Stimulated activated CD8-positive, alpha-beta memory T cell treated with anti-CD3 and anti-CD28 coated beads, Interleukin-7, amount 100 ng/mL, for 4 hours (primary cell): ENCODE measurements at regions not wholly inside any gene's neighbourhood (a gene's known extent, or its start where the extent isn't known, plus 50 kb on each side); places are given as distances from the start of the nearest gene placed in this dataset.
"Not testable (repeated sequence)": the region's sequence is repeated elsewhere in the genome, so short reads cannot be mapped to it uniquely, and the experiment has no call there.

Experiments
- DNase-seq, 2 donors: peaks; one replicate each; pipeline ENCODE4 v3.0.0-alpha.2; 2020; ENCODE audit warnings: low read depth in 2 of 2

DNA sequence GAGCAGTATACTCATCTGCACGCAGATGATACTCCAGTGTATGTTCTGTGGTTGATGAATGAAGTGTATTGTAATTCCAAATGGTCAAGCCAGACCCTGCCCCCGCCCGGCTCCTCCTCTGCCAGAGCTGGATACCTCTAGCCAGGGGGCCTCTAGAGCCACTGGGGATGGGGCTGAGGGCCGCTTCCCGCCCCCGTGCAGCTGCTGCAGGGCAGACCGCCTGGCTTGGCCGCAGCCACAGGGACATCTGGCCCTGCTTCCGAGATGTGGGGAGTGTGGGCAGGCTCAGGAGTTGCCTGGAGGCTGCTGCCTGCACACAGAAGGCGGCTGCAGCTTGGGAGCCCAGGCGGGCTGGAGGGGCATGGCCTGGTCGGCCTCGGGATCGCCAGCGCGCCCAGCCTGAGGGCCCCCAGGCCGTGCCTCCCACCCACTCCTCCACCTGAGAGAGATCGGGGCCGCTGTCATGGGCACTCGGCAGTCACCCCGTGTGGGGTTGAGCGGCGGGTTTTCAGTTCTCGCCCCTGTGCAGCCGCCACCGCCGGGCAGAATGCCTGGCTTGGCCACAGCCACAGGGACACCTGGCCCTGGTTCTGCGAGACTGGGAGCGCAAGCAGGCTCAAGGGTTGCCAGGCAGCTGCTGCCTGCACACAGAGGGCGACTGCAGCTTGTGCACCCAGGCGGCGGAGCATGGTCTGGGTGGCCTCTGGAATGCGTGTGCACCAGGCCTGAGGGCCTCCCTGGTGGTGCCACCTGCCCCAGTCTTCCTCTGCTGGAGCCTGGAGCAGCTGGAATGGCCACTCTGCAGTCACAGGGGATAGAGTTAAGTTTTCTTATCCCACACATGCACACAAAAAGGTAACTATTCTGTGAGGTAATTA, 1643.7 kb downstream of the SPATA31A7 start:
- DNase-seq: not testable (repeated sequence)

DNA sequence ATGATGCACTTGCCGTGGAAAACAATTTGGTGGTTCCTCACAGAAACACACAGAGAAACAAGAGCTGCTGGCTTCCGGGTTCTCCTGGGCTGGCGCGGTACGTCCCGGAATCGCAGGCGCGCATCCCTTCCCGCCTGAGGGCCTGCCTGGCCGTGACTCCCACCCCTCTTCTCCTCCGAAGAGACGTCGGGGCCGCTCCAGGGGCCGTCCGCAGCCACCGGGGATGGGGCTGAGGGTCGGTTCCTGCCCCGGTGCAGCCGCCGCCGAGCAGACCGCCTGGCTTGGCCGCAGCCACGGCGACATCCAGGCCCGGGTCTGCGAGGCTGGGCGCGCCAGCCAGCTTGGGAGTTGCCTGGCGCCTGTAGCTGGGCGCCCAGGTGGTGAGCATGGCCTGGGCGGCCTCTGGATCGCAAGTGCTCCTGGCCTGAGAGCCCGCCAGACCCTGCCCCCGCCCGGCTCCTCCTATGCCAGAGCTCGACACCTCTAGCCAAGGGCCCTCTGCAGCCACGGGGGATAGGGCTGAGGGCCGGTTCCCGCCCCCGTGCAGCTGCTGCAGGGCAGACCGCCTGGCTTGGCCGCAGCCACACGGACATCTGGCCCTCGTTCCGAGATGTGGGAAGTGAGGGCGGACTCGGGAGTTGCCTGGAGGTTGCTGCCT, 1647.5 kb downstream of the SPATA31A7 start:
- DNase-seq: peak in 1 of 2 donors; percentile 18

DNA sequence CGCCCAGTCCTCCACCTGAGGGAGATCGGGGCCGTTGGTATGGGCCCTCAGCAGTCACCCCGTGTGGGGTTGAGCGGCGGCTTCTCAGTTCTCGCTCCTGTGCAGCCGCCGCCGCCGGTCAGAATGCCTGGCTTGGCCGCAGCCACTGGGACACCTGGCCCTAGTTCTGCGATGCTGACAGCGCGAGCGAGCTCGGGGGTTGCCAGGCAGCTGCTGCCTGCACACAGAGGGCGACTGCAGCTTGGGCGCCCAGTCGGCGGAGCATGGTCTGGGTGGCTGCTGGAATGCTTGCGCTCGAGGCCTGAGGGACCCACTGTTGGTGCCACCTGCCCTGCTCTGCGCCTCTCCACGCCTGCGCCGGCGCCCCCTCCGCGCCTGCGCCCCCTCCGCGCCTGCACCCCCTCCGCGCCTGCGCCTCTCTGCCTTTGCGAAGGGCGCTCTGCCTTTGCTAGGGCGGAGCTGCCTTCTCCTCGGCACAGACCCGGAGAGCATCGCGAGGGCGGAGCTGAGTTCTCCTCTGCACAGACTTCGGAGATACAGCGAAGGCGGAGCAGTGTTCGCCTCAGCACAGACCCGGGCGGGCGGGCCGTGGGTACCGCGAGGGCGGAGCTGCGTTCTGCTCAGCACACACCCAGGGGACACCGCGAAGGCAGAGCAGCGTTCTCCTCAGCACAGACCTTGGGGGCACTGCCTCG, 1648.3 kb downstream of the SPATA31A7 start:
- DNase-seq: peak; percentile 94 to 99

DNA sequence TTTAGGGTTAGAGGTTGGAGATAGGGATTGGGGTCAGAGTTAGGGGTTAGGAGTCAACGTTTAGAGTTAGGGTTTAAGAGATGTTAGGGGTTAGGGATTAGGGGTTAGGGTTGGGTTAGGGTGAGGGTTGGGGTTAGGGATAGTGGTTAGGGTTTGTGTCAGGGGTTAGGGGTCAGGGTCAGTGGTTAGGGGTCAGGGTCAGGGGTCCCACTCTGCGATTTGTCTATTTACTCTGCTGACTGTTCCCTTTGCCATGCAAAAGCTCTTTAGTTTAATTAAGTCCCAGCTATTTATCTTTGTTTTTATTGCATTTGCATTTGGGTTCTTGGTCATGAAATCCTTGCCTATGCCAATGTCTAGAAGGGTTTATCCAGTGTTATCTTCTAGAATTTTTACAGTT, 1649.3 kb downstream of the SPATA31A7 start:
- DNase-seq: not testable (repeated sequence)

DNA sequence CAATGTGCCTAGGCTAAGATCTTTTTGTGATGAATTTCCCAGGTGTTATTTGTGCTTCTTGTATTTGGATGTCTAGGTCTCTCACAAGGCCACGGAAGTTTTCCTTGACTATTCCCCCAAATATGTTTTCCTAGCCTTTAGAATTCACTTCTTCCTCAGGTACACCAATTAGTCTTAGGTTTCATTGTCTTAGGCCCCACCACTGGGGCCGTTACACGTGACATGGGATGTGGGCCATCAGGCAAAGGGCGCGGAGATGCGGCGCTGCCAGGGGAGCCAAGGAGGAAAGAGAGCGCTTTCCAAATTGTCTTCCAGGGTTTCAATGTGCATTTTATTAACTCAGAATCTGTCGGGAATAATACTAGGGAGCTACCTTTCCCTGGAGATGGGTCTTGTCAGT, 1653.3 kb downstream of the SPATA31A7 start:
- not testable (repeated sequence) for DNase-seq

DNA sequence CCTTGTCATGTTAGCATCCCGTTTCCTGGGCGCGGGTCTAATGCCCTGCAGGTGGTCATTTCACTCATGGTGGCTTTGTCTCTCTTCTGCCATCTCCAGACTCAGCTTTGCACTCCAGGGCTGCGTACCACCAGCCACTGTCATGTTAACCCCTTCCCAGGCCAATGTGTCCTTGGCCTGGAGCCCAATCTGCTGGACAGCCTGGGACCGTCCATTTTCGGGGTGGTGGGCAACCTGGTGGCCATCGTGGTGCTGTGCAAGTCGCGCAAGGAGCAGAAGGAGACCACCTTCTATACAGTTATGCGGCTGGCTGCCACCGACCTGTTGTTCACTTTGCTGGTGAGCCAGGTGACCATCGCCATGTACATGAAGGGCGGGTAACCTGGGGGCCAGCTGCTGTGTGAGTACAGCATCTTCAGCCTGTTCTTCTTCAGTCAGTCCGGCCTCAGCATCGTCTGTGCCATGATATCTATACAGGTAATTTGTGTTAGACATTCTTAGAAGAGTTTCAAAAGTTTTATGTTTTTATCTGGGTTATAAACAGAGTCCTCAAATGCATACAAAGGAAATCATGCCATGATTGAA, 1654.0 kb downstream of the SPATA31A7 start:
- not testable (repeated sequence) for DNase-seq

DNA sequence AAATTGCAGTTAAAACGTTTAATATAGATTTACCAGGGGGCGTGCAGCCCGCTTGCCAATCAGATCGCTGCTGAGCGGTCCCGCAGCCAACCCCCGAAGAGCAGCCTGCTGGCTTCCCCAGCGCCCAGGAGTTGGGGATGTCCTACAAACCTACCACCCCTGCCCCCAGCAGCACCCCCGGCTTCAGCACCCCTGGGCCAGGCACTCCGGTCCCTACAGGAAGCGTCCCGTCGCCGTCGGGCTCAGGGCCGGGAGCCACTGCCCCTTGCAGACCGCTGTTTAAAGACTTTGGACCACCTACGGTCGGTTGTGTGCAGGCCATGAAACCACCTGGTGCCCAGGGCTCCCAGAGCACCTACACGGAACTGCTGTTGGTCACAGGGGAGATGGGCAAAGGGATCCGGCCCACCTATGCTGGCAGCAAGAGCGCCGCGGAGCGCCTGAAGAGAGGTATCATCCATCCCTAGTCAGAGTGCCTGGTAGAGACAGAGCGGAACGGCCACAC, 1654.9 kb downstream of the SPATA31A7 start:
- not testable (repeated sequence) for DNase-seq

DNA sequence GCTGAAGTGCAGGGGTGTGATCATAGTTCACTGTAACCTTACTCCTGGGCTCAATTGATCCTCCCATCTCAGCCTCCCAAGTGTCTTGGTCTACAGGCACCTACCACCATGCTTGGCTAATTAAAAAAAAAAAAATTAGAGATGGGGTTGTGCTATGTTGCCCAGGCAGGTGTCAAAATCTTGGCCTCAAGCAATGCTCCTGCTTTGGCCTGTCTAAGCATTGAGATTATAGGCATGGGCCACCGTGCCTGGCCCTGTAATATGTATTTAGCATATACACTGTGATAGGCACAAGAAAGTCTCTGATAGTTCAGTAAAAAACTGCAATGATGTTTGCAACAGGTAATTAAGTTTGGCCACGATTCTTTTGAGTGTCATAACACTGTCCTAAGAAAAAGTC, 1658.4 kb downstream of the SPATA31A7 start:
- DNase-seq: not testable (repeated sequence)

DNA sequence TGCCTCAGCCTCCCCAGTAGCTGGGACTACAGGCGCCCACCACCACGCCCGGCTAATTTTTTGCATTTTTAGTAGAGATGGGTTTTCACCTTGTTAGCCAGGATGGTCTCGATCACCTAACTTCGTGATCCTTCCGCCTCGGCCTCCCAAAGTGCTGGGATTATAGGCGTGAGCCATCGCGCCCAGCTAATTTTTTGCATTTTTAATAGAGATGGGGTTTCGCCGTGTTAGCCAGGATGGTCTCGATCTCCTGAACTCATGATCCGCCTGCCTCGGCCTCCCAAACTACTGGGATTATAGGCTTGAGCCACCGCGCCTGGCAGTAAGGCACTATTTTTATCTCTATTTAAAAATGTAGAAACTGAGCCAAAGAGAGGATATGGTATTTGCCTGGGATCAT, 1660.2 kb downstream of the SPATA31A7 start:
- DNase-seq: not testable (repeated sequence)

DNA sequence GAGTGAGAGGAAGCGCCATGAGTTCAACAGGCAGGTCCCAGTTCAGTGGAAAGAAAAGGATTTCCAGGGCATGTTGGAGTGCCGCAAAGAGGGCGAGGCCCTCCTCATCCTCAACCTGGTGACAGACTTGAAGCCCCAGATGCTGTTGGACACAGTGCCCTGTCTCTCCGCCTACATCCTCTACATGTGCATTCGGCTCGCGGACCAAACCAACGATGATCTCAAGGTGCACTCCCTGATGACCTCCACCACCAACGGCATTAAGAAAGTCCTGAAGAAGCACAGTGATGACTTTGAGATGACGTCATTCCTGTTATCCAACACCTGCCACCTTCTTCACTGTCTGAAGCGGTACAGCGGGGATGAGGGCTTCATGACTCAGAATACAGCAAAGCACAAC, 1667.4 kb downstream of the SPATA31A7 start:
- DNase-seq: not testable (repeated sequence)

DNA sequence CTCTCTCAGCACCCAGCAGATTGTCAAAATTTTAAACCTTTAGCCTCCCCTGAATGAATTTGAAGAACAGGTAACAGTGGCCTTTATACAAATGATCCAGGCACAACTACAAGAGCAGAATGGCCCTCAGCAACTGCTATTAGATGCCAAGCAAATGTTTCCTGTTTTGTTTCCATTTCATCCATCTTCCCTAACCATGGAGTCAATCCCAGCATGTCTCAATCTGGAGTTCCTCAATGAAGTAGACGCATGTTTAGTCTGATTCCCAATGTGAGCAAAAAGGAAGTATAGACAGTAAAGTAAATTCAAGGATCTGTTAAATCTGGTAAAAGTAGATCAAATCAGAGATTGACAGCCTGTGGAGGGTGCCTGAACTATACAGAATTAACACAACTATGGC, 1668.4 kb downstream of the SPATA31A7 start:
- not testable (repeated sequence) for DNase-seq

DNA sequence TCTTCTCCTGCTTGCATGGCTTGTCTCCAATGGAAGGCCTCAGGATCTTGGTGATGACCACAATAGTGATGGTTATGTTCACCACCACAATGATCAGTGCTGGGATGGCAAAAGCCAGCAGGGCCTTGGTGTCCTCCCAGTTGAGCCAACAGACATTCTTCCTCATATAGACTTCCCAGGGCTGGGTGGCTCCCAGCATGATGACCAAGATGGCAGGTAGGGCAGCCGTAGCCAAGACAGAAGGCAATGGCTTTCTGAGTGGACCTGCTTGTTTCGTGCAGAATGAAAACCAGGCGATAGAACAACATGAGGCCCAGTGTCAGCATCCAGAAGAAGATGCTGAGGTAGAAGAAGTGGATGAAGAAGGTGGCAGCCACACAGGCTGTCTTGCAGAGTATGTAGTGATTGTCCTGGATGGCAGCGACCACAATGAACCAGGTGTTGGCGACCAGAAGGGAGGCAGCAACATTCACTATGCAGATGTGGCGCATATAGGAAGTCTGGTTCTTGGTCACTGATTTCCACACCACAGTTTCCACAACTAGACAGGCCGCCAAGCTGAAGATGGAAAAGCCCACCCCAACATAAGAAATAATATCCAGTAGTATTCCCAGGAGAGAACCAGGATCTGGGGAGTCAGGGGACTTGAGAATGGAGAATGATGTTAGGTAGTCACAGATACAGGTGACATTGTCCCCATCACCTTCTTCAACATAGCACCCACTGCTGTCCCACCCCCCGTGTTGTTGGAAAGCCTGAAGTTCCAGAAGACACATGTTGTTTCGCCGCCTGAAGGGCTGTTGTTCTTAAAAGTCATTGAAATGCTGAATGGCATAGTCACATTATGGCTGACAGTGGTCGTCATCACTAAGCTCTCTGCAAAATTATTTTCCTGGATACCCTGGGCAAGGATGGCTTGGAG, 1671.4 kb downstream of the SPATA31A7 start:
- not testable (repeated sequence) for DNase-seq

DNA sequence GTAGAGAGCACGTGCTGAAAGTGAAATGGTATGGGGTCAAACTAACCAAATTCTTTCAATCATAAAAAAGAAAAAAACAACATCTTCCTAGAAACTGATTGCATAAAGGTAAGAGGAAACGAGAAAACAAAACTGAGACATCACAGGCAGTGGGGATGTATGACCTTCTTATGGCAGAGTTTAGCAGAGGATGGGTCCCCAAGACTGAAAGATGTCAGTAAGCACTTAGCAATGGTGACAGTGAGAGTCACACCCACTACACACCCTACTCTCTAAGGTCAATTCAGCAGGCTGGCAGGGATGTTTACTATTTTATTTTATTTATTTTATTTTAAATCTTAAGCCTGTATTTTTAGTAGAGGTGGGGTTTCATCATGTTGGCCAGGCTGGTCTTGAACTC, 1672.3 kb downstream of the SPATA31A7 start:
- not testable (repeated sequence) for DNase-seq

DNA sequence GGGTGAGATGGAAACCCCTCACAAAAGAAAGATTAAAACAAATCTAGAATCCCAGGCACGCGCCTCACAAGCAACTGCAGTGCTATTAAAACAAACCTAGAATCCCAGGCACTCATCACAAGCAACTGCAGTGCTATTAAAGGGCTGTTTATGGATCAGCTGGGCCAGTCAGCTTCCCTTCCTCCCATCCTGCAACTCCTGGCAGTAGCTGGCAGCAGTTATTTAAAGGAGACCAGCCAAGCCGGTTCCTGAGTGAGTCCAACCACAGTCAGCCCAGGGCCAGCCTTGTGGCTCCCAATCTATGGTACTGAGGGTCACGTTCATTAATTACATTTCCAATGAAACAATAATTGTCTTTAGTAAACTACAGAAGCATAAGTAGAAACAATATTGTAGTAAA, 1673.5 kb downstream of the SPATA31A7 start:
- not testable (repeated sequence) for DNase-seq

DNA sequence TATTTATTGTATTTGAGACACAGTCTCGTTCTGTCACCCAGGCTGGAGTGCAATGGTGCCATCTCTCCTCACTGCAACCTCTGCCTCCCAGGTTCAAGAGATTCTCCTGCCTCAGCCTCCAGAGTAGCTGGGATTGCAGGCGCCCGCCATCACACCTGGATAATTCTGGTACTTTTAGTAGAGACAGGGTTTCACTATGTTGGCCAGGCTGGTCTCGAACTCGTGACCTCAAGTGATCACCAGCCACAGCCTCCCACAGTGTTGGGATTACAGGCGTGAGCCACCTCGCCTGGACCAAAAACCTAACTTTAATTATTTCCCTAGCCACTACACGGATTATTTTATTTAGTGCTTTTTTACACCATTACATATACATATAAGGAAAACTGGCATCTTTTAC, 1674.0 kb downstream of the SPATA31A7 start:
- DNase-seq: not testable (repeated sequence)

DNA sequence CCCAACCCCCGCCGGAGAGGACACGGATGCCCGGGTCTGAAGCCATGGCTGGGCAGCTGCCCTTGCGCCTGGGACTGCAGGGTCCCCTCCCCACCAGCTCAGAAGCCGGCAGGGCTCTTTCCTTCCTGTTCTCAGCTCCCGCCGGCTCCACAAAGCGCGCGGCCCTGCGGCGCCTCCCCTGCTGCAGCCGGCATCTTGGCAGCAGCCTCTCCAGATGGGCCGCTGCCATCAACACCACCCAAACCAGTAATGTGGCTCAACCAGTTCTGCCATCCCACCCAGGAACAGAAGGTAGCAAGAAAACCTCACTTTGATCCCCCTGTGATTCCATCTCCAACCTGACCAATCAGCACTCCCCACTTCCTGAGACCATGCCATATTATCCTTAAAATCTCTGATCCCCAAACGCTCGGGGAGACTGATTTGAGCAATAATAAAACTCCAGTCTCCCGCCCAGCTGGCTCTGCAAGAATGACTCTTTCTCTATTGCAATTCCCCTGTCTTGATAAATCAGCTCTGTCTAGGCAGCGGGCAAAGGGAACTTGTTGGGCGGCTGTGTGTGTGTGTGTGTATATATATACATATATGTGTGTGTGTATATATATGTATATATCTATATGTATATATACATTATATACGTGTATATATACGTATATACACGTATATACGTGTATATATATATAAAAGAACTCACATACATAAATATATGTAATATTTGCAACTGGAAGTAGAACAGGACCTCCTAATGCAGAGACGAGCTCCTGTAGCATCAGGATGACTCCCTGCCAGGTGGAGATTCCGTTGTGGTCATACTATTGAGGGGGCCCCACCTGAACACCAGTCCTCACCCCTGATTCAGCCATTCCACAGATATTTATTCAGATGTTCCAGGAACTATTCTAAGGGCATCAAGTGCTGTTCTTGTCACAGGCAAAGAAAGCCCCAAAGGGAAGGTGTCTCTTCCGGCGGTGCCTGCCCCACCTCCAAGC, 1674.9 kb downstream of the SPATA31A7 start:
- DNase-seq: not testable (repeated sequence)

DNA sequence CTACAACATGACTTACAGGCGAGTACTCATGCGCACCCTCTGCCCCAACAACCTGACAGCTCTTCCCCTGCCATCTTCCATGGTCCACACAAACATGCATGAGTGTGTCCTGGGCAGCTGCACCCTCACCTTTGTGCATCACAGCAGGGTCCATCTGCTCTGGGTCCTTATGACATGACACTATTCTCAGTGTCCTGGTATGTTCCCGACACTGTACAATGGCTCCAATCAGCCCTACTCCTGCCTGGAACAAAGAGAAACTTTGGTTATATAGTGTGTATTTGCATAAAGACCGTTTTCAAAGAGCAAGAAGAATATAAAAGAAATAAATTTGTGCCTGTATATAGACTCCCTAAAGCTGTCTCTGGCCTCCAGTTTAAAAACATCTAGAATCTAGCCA, 1679.2 kb downstream of the SPATA31A7 start:
- not testable (repeated sequence) for DNase-seq

DNA sequence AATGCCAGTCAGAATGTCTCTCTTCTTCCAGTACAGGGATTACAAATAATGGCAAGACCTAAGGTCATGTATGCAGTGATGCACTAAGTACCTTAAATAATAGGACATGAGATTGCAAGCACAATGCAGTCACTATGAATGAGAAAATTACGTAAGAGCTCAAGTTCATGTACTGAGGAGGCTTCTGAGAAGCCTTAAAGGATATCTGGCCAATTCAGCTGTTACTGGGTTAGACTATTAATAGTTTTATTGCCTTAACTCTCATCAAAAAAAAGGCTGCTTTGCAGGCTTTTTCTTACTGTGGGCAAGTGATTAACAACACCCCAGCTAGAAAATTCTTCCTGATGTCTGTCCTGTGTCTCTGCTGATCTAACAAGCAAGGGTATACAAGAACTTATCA, 1681.9 kb downstream of the SPATA31A7 start:
- not testable (repeated sequence) for DNase-seq

DNA sequence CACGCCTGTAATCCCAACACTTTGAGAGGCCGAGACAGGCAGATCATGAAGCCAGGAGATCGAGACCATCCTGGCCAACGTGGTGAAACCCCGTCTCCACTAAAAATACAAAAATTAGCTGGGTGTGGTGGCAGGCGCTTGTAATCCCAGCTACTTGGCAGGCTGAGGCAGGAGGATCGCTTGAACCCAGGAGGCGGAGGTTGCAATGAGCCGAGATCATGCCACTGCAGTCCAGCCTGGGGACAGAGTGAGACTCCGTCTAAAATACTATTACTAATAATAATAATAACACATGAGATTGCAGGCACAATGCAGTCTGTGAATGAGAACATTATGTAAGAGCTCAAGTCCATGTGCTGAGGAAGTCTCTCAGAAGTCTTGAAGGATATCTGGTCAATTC, 1684.4 kb downstream of the SPATA31A7 start:
- not testable (repeated sequence) for DNase-seq
